Loucy (cell line): ENCODE measurements at regions not wholly inside any gene's neighbourhood (a gene's known extent, or its start where the extent isn't known, plus 50 kb on each side); places are given as distances from the start of the nearest gene placed in this dataset.
"Not testable (repeated sequence)": the region's sequence is repeated elsewhere in the genome, so short reads cannot be mapped to it uniquely, and the experiment has no call there.

ENCODE experiments used
- H2AFZ ChIP-seq: fragments of 200-600 bp; sonication (generic); 2 replicates; pipeline ENCODE4 v1.6.0; 2016; ENCODE audit warnings: antibody characterized with exemption, mild to moderate bottlenecking, low read length, moderate library complexity
- H3F3A ChIP-seq: fragments of 200-600 bp; 2 replicates; pipeline ENCODE4 v1.6.0; 2016; ENCODE audit warnings: antibody characterized with exemption, low read depth, mild to moderate bottlenecking
- H3K27me3 ChIP-seq: fragments of 200-600 bp; sonication (generic); 2 replicates; pipeline ENCODE4 v1.6.1; 2014; ENCODE audit warnings: low read length, mild to moderate bottlenecking; ENCODE audit not compliant: insufficient read depth, poor library complexity, severe bottlenecking
- H3K36me3 ChIP-seq: fragments of 200-600 bp; sonication (generic); 2 replicates; pipeline ENCODE4 v1.6.1; 2016; ENCODE audit warnings: low read length; ENCODE audit not compliant: insufficient read depth
- H3K4me1 ChIP-seq: fragments of 200-600 bp; sonication (generic); 2 replicates; pipeline ENCODE4 v1.5.1; 2014; ENCODE audit warnings: low read length, mild to moderate bottlenecking; ENCODE audit not compliant: insufficient read depth, poor library complexity, severe bottlenecking
- H3K4me2 ChIP-seq: fragments of 200-600 bp; sonication (generic); 2 replicates; pipeline ENCODE4 v1.6.0; 2014; ENCODE audit warnings: antibody characterized with exemption, low read length, low read depth, mild to moderate bottlenecking; ENCODE audit not compliant: poor library complexity, severe bottlenecking
- H3K4me3 ChIP-seq: fragments of 200-600 bp; sonication (generic); 2 replicates; pipeline ENCODE4 v1.5.1; 2014; ENCODE audit warnings: low read length, mild to moderate bottlenecking, mixed read lengths; ENCODE audit not compliant: poor library complexity, severe bottlenecking
- H3K79me2 ChIP-seq: fragments of 200-600 bp; sonication (generic); 2 replicates; pipeline ENCODE4 v1.6.1; 2014; ENCODE audit warnings: low read length; ENCODE audit not compliant: insufficient read depth
- H3K9ac ChIP-seq: fragments of 200-600 bp; sonication (generic); 2 replicates; pipeline ENCODE4 v1.6.0; 2014; ENCODE audit warnings: mild to moderate bottlenecking, low read depth, low read length, moderate library complexity; ENCODE audit not compliant: poor library complexity, severe bottlenecking
- H3K9me2 ChIP-seq: fragments of 200-600 bp; sonication (generic); replicated peaks from 2 replicates; pipeline ENCODE4 v1.6.1; 2016; ENCODE audit warnings: low read depth, low read length, mixed read lengths
- H3K9me3 ChIP-seq: fragments of 200-600 bp; sonication (generic); 2 replicates; pipeline ENCODE4 v1.6.1; 2014; ENCODE audit warnings: mild to moderate bottlenecking, antibody characterized with exemption, low read length, low read depth; ENCODE audit not compliant: insufficient read depth
- H4K20me1 ChIP-seq: fragments of 200-600 bp; sonication (generic); 2 replicates; pipeline ENCODE4 v1.6.0; 2014; ENCODE audit warnings: antibody characterized with exemption, low read length, mild to moderate bottlenecking; ENCODE audit not compliant: insufficient read depth, poor library complexity, severe bottlenecking
- EZH2phosphoT487 ChIP-seq: fragments of 200-600 bp; IDR thresholded peaks from 2 replicates; pipeline ENCODE4 v1.6.1; 2018; ENCODE audit warnings: antibody characterized with exemption, mild to moderate bottlenecking, moderate library complexity, borderline replicate concordance
- TF ChIP-seq, protein P1 (sequence below): fragments of 200-600 bp; sonication (generic); conservative IDR thresholded peaks from 2 replicates; pipeline ENCODE4 v1.5.1; 2014; ENCODE audit warnings: mild to moderate bottlenecking, antibody characterized with exemption, low read length

DNA sequence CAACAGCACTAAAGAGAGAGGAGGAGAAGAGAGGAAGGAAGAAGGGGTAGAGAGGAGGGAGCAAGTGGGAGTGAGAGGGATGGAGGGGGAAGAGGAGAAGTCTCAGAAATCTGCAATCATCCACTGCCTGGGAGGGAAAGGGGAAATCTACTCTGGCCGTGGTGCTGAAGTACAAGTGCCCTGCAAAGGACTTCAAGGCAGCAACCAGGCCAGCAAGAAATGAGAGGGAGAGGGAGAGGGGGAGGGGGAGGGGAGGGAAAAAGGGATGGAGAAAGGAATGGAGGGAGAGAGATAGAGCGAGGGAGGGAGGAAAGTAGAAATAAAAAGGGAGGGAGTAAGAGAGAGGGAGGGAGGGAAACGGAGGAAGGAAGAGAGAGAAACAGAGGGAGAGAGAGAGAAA lies 130.8 kb upstream of the EEF2KMT start:
- TF ChIP-seq, protein P1, sequence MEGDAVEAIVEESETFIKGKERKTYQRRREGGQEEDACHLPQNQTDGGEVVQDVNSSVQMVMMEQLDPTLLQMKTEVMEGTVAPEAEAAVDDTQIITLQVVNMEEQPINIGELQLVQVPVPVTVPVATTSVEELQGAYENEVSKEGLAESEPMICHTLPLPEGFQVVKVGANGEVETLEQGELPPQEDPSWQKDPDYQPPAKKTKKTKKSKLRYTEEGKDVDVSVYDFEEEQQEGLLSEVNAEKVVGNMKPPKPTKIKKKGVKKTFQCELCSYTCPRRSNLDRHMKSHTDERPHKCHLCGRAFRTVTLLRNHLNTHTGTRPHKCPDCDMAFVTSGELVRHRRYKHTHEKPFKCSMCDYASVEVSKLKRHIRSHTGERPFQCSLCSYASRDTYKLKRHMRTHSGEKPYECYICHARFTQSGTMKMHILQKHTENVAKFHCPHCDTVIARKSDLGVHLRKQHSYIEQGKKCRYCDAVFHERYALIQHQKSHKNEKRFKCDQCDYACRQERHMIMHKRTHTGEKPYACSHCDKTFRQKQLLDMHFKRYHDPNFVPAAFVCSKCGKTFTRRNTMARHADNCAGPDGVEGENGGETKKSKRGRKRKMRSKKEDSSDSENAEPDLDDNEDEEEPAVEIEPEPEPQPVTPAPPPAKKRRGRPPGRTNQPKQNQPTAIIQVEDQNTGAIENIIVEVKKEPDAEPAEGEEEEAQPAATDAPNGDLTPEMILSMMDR = no peak
- no peak for TF ChIP-seq EZH2phosphoT487
- Histone ChIP-seq H2AFZ (no peak overlapping the region), H3K9ac (no peak overlapping the region), H3K9me3 (no peaks in the 10 kb centered on the region), H3K4me1 (no peaks in the 10 kb centered on the region), H3K36me3 (no peaks in the 10 kb centered on the region), H3K79me2 (no peaks in the 10 kb centered on the region), H3K27me3 (no peaks in the 10 kb centered on the region), H3K4me2 (no peak overlapping the region), H3K4me3 (no peak overlapping the region), H3F3A (no peaks in the 10 kb centered on the region), H3K9me2 (no peaks in the 10 kb centered on the region), H4K20me1 (no peaks in the 10 kb centered on the region)

DNA sequence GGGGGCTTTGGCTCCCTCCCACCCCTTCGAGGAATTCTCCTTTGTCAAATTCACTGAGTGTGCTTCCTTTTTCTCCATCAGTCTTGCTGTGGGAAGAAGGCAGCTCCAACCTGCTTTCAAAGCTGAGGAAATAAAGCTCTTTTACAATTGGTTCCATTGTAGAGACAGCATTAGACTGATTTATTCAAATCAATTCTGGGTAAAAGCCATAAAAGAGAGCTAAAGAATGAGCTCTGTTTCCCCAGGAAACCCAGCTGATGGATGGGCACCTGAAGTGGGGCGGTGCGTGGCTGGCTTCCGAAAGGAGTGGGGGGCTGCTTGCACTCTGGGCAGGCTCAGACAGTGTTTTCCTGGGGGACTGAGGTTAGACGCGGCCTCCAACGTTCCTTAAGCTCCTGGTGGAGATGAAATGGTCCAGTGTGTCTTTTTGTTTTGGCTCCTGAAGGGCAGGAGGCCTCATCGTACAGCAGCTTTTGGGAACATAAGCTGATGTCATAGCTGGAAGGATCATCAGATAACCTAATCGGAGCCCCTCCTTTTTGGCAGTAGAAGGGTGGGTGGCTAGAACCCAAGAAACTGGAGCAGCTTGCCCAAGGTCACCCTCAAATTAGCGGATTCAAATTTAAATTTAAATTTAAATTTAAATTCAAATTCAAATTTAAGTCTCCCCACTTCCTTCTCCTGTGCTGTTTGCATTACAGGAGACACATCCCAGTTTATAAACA lies 128.5 kb upstream of the EEF2KMT start:
- H3K27me3 ChIP-seq = no peaks in the 10 kb centered on the region
- H3K4me2 ChIP-seq = no peak overlapping the region
- no peak overlapping the region for H3K4me3 ChIP-seq
- H3K79me2 ChIP-seq = no peaks in the 10 kb centered on the region
- H3K9ac ChIP-seq = no peak overlapping the region
- H2AFZ ChIP-seq = no peak overlapping the region
- no peak for TF ChIP-seq EZH2phosphoT487
- TF ChIP-seq, protein P1 = no peak
- no peaks in the 10 kb centered on the region for H3K4me1 ChIP-seq
- H3F3A ChIP-seq = no peaks in the 10 kb centered on the region
- no peaks in the 10 kb centered on the region for H3K36me3 ChIP-seq
- H3K9me3 ChIP-seq = no peaks in the 10 kb centered on the region
- no peaks in the 10 kb centered on the region for H3K9me2 ChIP-seq
- H4K20me1 ChIP-seq = no peaks in the 10 kb centered on the region

DNA sequence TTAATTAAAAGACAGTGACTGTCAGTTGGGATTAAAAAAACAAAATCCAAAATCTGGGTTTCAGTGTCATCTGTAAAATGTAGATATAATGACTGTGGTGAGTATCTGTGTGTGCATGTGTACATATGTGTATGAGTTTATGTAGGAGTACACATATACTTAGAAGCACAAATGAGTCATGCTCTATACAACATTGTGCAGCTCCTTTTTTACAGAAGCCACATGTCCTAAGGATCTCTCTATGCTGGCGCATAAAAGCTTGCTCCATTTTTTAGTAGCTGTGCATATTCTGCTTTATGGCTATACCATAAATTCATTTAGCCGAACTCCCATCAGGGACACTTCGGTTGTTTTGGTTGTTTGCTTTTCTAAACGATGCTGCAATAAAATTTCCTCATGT lies 125.2 kb upstream of the EEF2KMT start:
- Histone ChIP-seq H3K9me3 (no peaks in the 10 kb centered on the region), H3K4me3 (no peak overlapping the region), H3K9ac (no peak overlapping the region), H3K27me3 (no peaks in the 10 kb centered on the region), H3K79me2 (no peaks in the 10 kb centered on the region), H3K9me2 (no peaks in the 10 kb centered on the region), H3F3A (no peaks in the 10 kb centered on the region), H3K4me1 (no peaks in the 10 kb centered on the region), H2AFZ (no peak overlapping the region), H3K36me3 (no peaks in the 10 kb centered on the region), H3K4me2 (no peak overlapping the region), H4K20me1 (no peaks in the 10 kb centered on the region)
- TF ChIP-seq EZH2phosphoT487 = no peak
- TF ChIP-seq, protein P1 = no peak

DNA sequence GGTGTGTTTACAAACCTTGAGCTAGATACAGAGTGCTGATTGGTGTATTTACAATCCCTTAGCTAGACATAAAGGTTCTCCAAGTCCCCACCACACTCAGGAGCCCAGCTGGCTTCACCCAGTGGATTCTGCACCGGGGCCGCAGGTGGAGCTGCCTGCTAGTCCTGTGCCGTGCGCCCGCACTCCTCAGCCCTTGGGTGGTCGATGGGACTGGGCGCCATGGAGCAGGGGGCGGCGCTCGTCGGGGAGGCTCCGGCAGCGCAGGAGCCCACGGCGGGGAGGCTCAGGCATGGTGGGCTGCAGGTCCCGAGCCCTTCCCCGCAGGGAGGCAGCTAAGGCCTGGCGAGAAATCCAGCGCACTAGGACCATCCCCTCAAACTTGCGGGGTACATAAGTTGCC lies 124.2 kb upstream of the EEF2KMT start:
- H3K4me2 ChIP-seq, H4K20me1 ChIP-seq, H3K9me3 ChIP-seq, H3K4me3 ChIP-seq, H3K9me2 ChIP-seq, H3F3A ChIP-seq, H3K4me1 ChIP-seq, H3K9ac ChIP-seq, H2AFZ ChIP-seq, H3K27me3 ChIP-seq, H3K36me3 ChIP-seq, H3K79me2 ChIP-seq: not testable (repeated sequence)
